Activated CD4-positive, alpha-beta T cell treated with anti-CD3 and anti-CD28 coated beads for 36 hours (primary cell): ENCODE measurements at regions not wholly inside any gene's neighbourhood (a gene's known extent, or its start where the extent isn't known, plus 50 kb on each side); places are given as distances from the start of the nearest gene placed in this dataset.
"Not testable (repeated sequence)": the region's sequence is repeated elsewhere in the genome, so short reads cannot be mapped to it uniquely, and the experiment has no call there.

Source experiments
- ATAC-seq: fragments of 200-7000 bp; cut with Tn5 transposase; one replicate; pipeline ENCODE4 v1.10.0; 2021; ENCODE audit warnings: mild to moderate bottlenecking, moderate library complexity
- CTCF ChIA-PET: fragments of 350-600 bp; sonication (Branson Sonifier 250); formaldehyde crosslinking; loops from one replicate; lab custom pipeline; 2021; ENCODE audit warnings: antibody characterized with exemption; lab: Charles Lee
- POLR2A ChIA-PET: fragments of 350-600 bp; sonication (Branson Sonifier 250); formaldehyde crosslinking; loops from one replicate; lab custom pipeline; 2021; ENCODE audit warnings: antibody characterized with exemption, inconsistent platforms; lab: Charles Lee
- DNase-seq: peaks from one replicate; pipeline ENCODE4 v3.0.0-alpha.2; 2020
- H3K27ac Mint-ChIP-seq: one replicate; pipeline ENCODE4 v1.8.0; 2021; ENCODE audit warnings: mixed read lengths
- H3K27me3 Mint-ChIP-seq: one replicate; pipeline ENCODE4 v1.8.0; 2021; ENCODE audit warnings: mixed read lengths
- H3K36me3 Mint-ChIP-seq: one replicate; pipeline ENCODE4 v1.8.0; 2021; ENCODE audit warnings: low read depth, mixed read lengths
- H3K4me1 Mint-ChIP-seq: one replicate; pipeline ENCODE4 v1.8.0; 2021; ENCODE audit warnings: mixed read lengths
- H3K4me3 Mint-ChIP-seq: one replicate; pipeline ENCODE4 v1.8.0; 2021; ENCODE audit warnings: mild to moderate bottlenecking, moderate library complexity, mixed read lengths
- H3K9me3 Mint-ChIP-seq: one replicate; pipeline ENCODE4 v1.8.0; 2021; ENCODE audit warnings: low read depth, mixed read lengths
- intact Hi-C, 2 experiments: fragments of 100-400 bp; cut with DNase I in 1 of 2; cut with micrococcal nuclease in 1 of 2; formaldehyde crosslinking; loops; one replicate each; pipeline versions ENCODE4 v1.14.2 to v1.15.1; 2022 to 2024; cut with DNase I, micrococcal nuclease

DNA sequence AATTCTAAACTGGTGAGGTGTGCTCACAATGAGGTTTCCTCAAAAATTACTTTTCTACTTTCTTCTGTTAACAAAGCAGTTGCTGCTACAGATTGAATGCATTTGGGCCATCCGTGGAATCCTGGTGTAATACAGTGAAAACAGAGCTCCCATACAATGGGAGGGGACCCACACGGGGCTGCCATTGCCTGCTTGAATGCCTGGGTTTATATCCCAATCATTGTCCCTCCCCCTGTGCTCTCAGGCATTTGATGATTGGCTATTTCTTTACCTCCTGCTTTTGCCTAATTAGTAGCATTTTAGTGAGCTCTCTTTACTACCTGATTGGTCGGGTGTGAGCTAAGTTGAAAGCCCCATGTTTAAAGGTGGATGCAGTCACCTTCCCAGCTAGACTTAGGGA, 52.9 kb upstream of the CSF1 start:
- H3K27me3 Mint-ChIP-seq, H3K9me3 Mint-ChIP-seq, POLR2A ChIA-PET: not testable (repeated sequence)

GRCh38 chr1:109855986-109856385, 54.7 kb upstream of the CSF1 start:
- H3K4me1 Mint-ChIP-seq, H3K27ac Mint-ChIP-seq, CTCF ChIA-PET, ATAC-seq, H3K9me3 Mint-ChIP-seq, H3K36me3 Mint-ChIP-seq, H3K27me3 Mint-ChIP-seq, intact Hi-C loops, H3K4me3 Mint-ChIP-seq, POLR2A ChIA-PET, DNase-seq: not testable (repeated sequence)

More for the DNA sequence above, 52.9 kb upstream of the CSF1 start:
- CTCF ChIA-PET, result interaction anchor here (1.1 to 1.2 kb wide), 3 partner anchors 19 to 127 kb away, joined by 3 read pairs; partner anchors contain the start of gene AHCYL1
- H3K4me1 Mint-ChIP-seq, ATAC-seq, DNase-seq, H3K27ac Mint-ChIP-seq, H3K36me3 Mint-ChIP-seq, H3K4me3 Mint-ChIP-seq, intact Hi-C loops: not testable (repeated sequence)

- intact Hi-C loops, H3K27ac Mint-ChIP-seq, H3K4me3 Mint-ChIP-seq, H3K9me3 Mint-ChIP-seq, POLR2A ChIA-PET, H3K36me3 Mint-ChIP-seq, DNase-seq, H3K27me3 Mint-ChIP-seq, ATAC-seq: not testable (repeated sequence)
- CTCF ChIA-PET, result interaction anchor here (1.1 kb wide), 1 partner anchor 131 kb away, joined by 4 read pairs; the partner anchor contains the start of gene AHCYL1
- peaks cover 10% of the 10 kb centered on the region for H3K4me1 Mint-ChIP-seq
Measured at GRCh38 chr1:109853972-109854371, 56.7 kb upstream of the CSF1 start.

DNA sequence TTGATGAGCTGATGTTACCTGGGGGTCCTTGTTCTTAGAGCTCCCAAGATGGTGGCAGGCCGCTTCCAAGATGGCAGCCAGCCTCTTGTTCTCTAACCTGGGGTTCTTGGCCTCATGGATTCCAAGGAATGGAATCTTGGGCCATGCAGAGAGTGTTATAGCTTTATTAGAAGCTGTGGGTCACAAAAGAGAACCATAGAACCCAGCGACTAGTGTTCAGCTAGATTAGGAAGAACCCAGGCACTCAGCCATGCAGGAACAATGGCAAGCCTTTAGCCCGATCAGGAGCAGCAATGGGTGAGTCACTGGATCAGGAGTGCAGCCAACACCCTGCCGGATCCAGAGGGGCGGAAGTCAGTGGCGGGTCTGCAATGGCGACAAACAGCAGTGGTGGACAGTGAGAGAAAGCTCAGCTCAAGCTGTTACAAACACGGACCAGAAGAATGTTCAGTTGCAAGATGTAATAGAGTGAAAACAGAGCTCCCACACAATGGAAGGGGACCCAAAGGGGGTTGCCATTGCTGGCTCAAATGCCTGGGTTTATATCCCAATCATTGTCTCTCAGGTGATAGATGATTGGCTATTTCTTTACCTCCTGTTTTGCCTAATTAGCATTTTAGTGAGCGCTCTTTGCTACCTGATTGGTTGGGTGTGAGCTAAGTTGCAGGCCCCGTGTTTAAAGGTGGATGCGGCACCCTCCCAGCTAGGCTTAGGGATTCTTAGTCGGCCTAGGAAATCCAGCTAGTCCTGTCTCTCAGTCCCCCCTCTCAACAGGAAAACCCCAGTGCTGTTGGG, 58.2 kb upstream of the CSF1 start:
- H3K9me3 Mint-ChIP-seq, DNase-seq, H3K27me3 Mint-ChIP-seq, H3K36me3 Mint-ChIP-seq, POLR2A ChIA-PET, H3K4me3 Mint-ChIP-seq, intact Hi-C loops, H3K27ac Mint-ChIP-seq, ATAC-seq: not testable (repeated sequence)
- CTCF ChIA-PET, result interaction anchor here (0.6 to 1.3 kb wide), 3 partner anchors 86 to 587 kb away, joined by 3 to 4 read pairs (median 3); partner anchors contain the start of gene AHCYL1
- peaks cover 10% of the 10 kb centered on the region for H3K4me1 Mint-ChIP-seq

DNA sequence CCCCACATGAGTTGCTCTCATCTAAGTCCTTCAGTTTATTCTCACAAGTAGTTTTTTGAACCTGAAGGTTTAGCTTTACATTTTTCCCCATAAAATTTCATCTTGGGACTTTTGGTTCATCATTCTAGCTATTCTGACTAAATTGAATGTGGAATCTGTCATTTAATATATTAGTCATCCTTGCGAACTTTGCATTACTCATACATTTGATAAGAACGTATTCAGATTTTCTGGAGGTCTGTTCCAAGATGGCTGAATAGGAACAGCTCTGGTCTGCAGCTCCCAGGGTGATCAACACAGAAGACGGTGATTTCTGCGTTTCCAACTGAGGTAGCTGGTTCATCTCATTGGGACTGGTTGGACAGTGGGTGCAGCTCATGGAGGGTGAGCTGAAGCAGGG, 59.8 kb upstream of the CSF1 start:
- no peaks in the 10 kb centered on the region for H3K36me3 Mint-ChIP-seq
- H3K4me3 Mint-ChIP-seq, result no peak overlapping the region
- ChIA-PET CTCF (interaction anchor here (0.6 to 2.0 kb wide), 4 partner anchors 11 to 151 kb away, joined by 3 to 10 read pairs (median 5); partner anchors contain the start of gene AHCYL1), POLR2A (interaction anchor here (0.6 to 0.9 kb wide), 3 partner anchors 40 to 135 kb away, joined by 3 read pairs; no protein-coding TSS in a partner anchor)
- ATAC-seq (peak; percentile 79), DNase-seq (no peak)
- no peak overlapping the region for H3K27ac Mint-ChIP-seq
- intact Hi-C loops, result no loop called here
- no peaks in the 10 kb centered on the region for H3K27me3 Mint-ChIP-seq
- H3K4me1 Mint-ChIP-seq, result peaks cover 10% of the 10 kb centered on the region
- no peaks in the 10 kb centered on the region for H3K9me3 Mint-ChIP-seq

GRCh38 chr1:109850194-109850593, 60.5 kb upstream of the CSF1 start:
- intact Hi-C loops, result no loop called here
- Mint-ChIP-seq H3K4me3 (no peak overlapping the region), H3K27ac (no peak overlapping the region), H3K27me3 (no peaks in the 10 kb centered on the region), H3K36me3 (no peaks in the 10 kb centered on the region), H3K4me1 (peaks cover 10% of the 10 kb centered on the region), H3K9me3 (no peaks in the 10 kb centered on the region)
- ATAC-seq, result peak; percentile 19
- ChIA-PET CTCF (interaction anchor here (0.6 to 2.0 kb wide), 4 partner anchors 11 to 151 kb away, joined by 3 to 10 read pairs (median 5); partner anchors contain the start of gene AHCYL1), POLR2A (interaction anchor here (0.7 kb wide), 1 partner anchor 40 kb away, joined by 3 read pairs; no protein-coding TSS in a partner anchor)
- no peak for DNase-seq

- Mint-ChIP-seq H3K27me3 (no peaks in the 10 kb centered on the region), H3K27ac (no peak overlapping the region), H3K9me3 (peaks cover under 1% of the 10 kb centered on the region), H3K36me3 (no peaks in the 10 kb centered on the region), H3K4me3 (no peak overlapping the region), H3K4me1 (peaks cover 10% of the 10 kb centered on the region)
- ATAC-seq (no peak), DNase-seq (no peak)
- ChIA-PET CTCF (interaction anchor here (0.9 to 2.0 kb wide), 3 partner anchors 73 to 135 kb away, joined by 4 to 10 read pairs (median 6); partner anchors contain the start of gene AHCYL1), POLR2A (no interaction called here)
- intact Hi-C loops, result no loop called here
Measured at GRCh38 chr1:109849655-109850054, 61.0 kb upstream of the CSF1 start.

GRCh38 chr1:109847251-109847650, 63.4 kb upstream of the CSF1 start:
- POLR2A ChIA-PET, result no interaction called here
- CTCF ChIA-PET, result interaction anchor here (0.6 to 1.9 kb wide), 2 partner anchors 24 to 70 kb away, joined by 4 to 7 read pairs; no protein-coding TSS in a partner anchor
- DNase-seq (no peak), ATAC-seq (no peak)
- Mint-ChIP-seq H3K4me3 (no peak overlapping the region), H3K27me3 (no peaks in the 10 kb centered on the region), H3K27ac (no peak overlapping the region), H3K4me1 (peaks cover 10% of the 10 kb centered on the region), H3K36me3 (no peaks in the 10 kb centered on the region), H3K9me3 (peaks cover 4% of the 10 kb centered on the region)
- intact Hi-C loops, result no loop called here

DNA sequence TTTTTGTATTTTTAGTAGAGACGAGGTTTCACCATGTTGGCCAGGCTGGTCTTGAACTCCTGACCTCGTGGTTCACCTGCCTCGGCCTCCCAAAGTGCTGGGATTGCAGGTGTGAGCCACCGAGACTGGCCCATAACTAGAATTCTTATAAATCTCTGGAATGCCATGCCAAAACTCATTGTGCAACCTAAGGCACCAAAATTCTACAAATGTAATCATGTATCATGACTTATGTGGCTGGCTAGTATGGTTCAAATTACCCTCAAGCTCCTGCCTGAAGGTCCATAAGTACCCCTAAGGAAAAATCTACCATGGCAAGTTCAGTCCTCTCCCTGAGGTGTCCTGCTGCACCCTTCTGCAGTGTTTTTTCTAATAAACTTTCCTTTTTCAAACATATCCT, 63.8 kb upstream of the CSF1 start:
- CTCF ChIA-PET, result interaction anchor here (1.9 kb wide), 1 partner anchor 70 kb away, joined by 7 read pairs; no protein-coding TSS in a partner anchor
- intact Hi-C loops, result no loop called here
- ATAC-seq (no peak), DNase-seq (no peak)
- peaks cover 4% of the 10 kb centered on the region for H3K9me3 Mint-ChIP-seq
- no peak overlapping the region for H3K27ac Mint-ChIP-seq
- no peak overlapping the region for H3K4me3 Mint-ChIP-seq
- peaks cover 10% of the 10 kb centered on the region for H3K4me1 Mint-ChIP-seq
- POLR2A ChIA-PET, result no interaction called here
- no peaks in the 10 kb centered on the region for H3K36me3 Mint-ChIP-seq
- H3K27me3 Mint-ChIP-seq, result no peaks in the 10 kb centered on the region

DNA sequence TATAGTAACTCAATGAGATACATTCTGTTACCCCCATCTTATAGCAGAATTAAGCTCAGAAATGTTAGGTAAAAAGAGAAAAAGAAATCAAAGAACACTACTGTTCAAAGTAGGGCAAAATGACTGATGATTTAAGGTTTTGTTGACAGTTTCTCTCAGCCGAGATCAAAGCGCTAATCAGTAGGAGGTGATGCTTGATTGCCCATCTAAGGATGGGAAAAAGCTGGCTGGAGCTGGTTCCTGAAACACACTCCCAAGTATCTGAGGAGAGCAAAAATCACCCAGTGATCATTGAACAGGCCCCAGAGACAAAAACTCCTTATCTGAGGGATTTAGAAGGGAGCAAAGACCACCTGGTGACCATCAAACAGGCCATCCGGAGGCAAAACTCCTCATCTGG, 64.5 kb upstream of the CSF1 start:
- Mint-ChIP-seq H3K27me3 (no peaks in the 10 kb centered on the region), H3K4me3 (no peak overlapping the region), H3K36me3 (no peaks in the 10 kb centered on the region), H3K9me3 (peaks cover 4% of the 10 kb centered on the region), H3K27ac (no peak overlapping the region), H3K4me1 (peaks cover 10% of the 10 kb centered on the region)
- ChIA-PET CTCF (interaction anchor here (1.0 to 1.9 kb wide), 3 partner anchors 10 to 69 kb away, joined by 3 to 7 read pairs (median 3); no protein-coding TSS in a partner anchor), POLR2A (no interaction called here)
- no peak for ATAC-seq
- intact Hi-C loops, result no loop called here
- no peak for DNase-seq

DNA sequence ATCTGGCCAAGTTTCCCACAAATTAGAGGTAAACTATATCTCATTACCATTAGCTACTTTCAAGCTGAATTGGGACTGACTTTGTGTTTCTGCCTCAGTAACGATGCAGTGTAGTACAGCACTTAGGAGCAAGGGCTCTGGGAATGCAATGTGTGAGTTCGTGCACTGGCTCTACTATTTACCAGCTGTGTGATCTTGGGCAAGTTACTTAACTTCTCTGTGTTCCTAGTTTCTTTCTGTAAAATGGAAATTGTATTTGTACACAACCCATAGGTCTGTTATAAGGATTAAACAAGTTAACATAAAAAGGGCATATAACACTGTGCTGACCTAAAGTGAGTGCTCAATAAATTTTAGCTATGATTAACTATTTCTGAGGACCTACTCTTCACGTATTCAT, 65.0 kb upstream of the CSF1 start:
- ChIA-PET POLR2A (no interaction called here), CTCF (interaction anchor here (1.0 to 1.9 kb wide), 3 partner anchors 9 to 69 kb away, joined by 3 to 7 read pairs (median 3); no protein-coding TSS in a partner anchor)
- Mint-ChIP-seq H3K9me3 (peaks cover 4% of the 10 kb centered on the region), H3K27me3 (peaks cover 1% of the 10 kb centered on the region), H3K4me1 (peaks cover 5% of the 10 kb centered on the region), H3K36me3 (no peaks in the 10 kb centered on the region), H3K27ac (no peak overlapping the region), H3K4me3 (no peak overlapping the region)
- intact Hi-C loops, result no loop called here
- ATAC-seq, result no peak
- DNase-seq, result no peak
